ENCODE measurements at regions not wholly inside any gene's neighbourhood (a gene's known extent, or its start where the extent isn't known, plus 50 kb on each side); places are given as distances from the start of the nearest gene placed in this dataset.

DNA sequence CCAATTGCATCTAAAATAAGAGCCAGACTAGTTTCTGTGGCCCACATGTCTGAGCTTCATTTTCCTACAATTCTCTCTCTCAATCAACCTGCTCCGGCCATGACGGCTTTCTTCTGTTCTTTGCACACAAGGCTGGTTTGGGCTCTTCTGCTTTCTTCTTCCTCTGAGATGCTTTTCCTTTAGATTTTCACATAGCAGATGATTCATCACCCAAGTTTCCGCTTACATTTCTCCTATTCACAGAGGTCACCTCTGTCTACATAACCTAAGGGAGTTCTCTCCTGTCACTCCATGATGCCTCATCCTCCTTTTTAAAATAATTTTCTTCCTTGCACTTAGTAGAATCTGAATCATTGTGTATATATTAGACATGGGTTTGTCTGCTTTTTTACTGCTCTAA lies 334.6 kb upstream of the TUSC1 start:
- in situ Hi-C loops (cut with HindIII; ENCODE audit: low pct_unique_long_range_greater_than_20kb, low sequenced_read_pairs) (no loop called here), intact Hi-C loops (cut with micrococcal nuclease; ENCODE audit: unreplicated experiment) (no loop called here)
- Histone ChIP-seq H3K4me1 (ENCODE audit: control insufficient read depth, insufficient read depth, low read length) (no peaks in the 10 kb centered on the region), H3K9me3 (ENCODE audit: control insufficient read depth, insufficient read depth, low read depth, low read length) (no peaks in the 10 kb centered on the region), H3K27me3 (ENCODE audit: control insufficient read depth, insufficient read depth, low read length) (no peaks in the 10 kb centered on the region), H3K36me3 (ENCODE audit: control insufficient read depth, insufficient read depth, low read length) (no peaks in the 10 kb centered on the region), H3K27ac (ENCODE audit: low read length) (no peak overlapping the region), H3K4me3 (ENCODE audit: low read depth in 2 of 2, low read length in 2 of 2) (no peak overlapping the region)
- no TSS peak for BruUV-seq (replicated peaks)
- TF ChIP-seq POLR2AphosphoS5 (IDR thresholded peaks at IDR 0.05; ENCODE audit: low read depth, low read length): no peak
- TF ChIP-seq SIN3A (IDR thresholded peaks at IDR 0.05; ENCODE audit: borderline replicate concordance, insufficient read depth, low read depth, low read length): no peak
- TF ChIP-seq CTCF (IDR thresholded peaks at IDR 0.05): no peak
- TF ChIP-seq, protein P1, sequence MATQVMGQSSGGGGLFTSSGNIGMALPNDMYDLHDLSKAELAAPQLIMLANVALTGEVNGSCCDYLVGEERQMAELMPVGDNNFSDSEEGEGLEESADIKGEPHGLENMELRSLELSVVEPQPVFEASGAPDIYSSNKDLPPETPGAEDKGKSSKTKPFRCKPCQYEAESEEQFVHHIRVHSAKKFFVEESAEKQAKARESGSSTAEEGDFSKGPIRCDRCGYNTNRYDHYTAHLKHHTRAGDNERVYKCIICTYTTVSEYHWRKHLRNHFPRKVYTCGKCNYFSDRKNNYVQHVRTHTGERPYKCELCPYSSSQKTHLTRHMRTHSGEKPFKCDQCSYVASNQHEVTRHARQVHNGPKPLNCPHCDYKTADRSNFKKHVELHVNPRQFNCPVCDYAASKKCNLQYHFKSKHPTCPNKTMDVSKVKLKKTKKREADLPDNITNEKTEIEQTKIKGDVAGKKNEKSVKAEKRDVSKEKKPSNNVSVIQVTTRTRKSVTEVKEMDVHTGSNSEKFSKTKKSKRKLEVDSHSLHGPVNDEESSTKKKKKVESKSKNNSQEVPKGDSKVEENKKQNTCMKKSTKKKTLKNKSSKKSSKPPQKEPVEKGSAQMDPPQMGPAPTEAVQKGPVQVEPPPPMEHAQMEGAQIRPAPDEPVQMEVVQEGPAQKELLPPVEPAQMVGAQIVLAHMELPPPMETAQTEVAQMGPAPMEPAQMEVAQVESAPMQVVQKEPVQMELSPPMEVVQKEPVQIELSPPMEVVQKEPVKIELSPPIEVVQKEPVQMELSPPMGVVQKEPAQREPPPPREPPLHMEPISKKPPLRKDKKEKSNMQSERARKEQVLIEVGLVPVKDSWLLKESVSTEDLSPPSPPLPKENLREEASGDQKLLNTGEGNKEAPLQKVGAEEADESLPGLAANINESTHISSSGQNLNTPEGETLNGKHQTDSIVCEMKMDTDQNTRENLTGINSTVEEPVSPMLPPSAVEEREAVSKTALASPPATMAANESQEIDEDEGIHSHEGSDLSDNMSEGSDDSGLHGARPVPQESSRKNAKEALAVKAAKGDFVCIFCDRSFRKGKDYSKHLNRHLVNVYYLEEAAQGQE (IDR thresholded peaks at IDR 0.05; ENCODE audit: insufficient read depth in 1 of 2, low read depth in 2 of 2, low read length in 1 of 2): no peak
- no peak for TF ChIP-seq TCF7L2 (IDR thresholded peaks at IDR 0.05; ENCODE audit: low read depth, low read length)
- DNase-seq (ENCODE audit: low read depth, low spot score): no peak
- POLR2A ChIA-PET: no interaction called here
- CTCF ChIA-PET: no interaction called here
- ATAC-seq: no peak

- POLR2A ChIA-PET: no interaction called here
- CTCF ChIA-PET: no interaction called here
- TF ChIP-seq POLR2AphosphoS5 (IDR thresholded peaks at IDR 0.05; ENCODE audit: low read depth, low read length) (no peak), CTCF (IDR thresholded peaks at IDR 0.05) (no peak), TCF7L2 (IDR thresholded peaks at IDR 0.05; ENCODE audit: low read depth, low read length) (no peak), SIN3A (IDR thresholded peaks at IDR 0.05; ENCODE audit: borderline replicate concordance, insufficient read depth, low read depth, low read length) (no peak)
- TF ChIP-seq, protein P1 (IDR thresholded peaks at IDR 0.05; ENCODE audit: insufficient read depth in 1 of 2, low read depth in 2 of 2, low read length in 1 of 2): no peak
- intact Hi-C loops (cut with micrococcal nuclease; ENCODE audit: unreplicated experiment) (no loop called here), in situ Hi-C loops (cut with HindIII; ENCODE audit: low pct_unique_long_range_greater_than_20kb, low sequenced_read_pairs) (no loop called here)
- H3K36me3 ChIP-seq (ENCODE audit: control insufficient read depth, insufficient read depth, low read length): no peaks in the 10 kb centered on the region
- no peak overlapping the region for H3K4me3 ChIP-seq (ENCODE audit: low read depth in 2 of 2, low read length in 2 of 2)
- no peaks in the 10 kb centered on the region for H3K9me3 ChIP-seq (ENCODE audit: control insufficient read depth, insufficient read depth, low read depth, low read length)
- no peaks in the 10 kb centered on the region for H3K4me1 ChIP-seq (ENCODE audit: control insufficient read depth, insufficient read depth, low read length)
- no peak overlapping the region for H3K27ac ChIP-seq (ENCODE audit: low read length)
- no TSS peak for BruUV-seq (replicated peaks)
- DNase-seq (ENCODE audit: low read depth, low spot score) (no peak), ATAC-seq (no peak)
- H3K27me3 ChIP-seq (ENCODE audit: control insufficient read depth, insufficient read depth, low read length): no peaks in the 10 kb centered on the region
These were observed 316.4 kb upstream of the TUSC1 start for GRCh38 chr9:25994605-25995004.
